GM23338 (cell line): ENCODE measurements at regions not wholly inside any gene's neighbourhood (a gene's known extent, or its start where the extent isn't known, plus 50 kb on each side); places are given as distances from the start of the nearest gene placed in this dataset.

Experiments used
- NANOG ChIP-seq: IDR thresholded peaks from 2 replicates; pipeline ENCODE4 v1.6.1; 2016; ENCODE audit warnings: antibody characterized with exemption, borderline replicate concordance
- POLR2AphosphoS5 ChIP-seq: IDR thresholded peaks from 2 replicates; pipeline ENCODE4 v1.6.1; 2016; ENCODE audit warnings: antibody characterized with exemption, low read depth
- STAT1 ChIP-seq: IDR thresholded peaks from one replicate; pipeline ENCODE4 v1.6.1; 2016; ENCODE audit warnings: antibody characterized with exemption; ENCODE audit not compliant: unreplicated experiment
- TF ChIP-seq, protein P1 (sequence below): fragments of 250-450 bp; sonication (Bioruptor Pico); IDR thresholded peaks from 2 replicates; pipeline ENCODE4 v1.5.0; 2020; ENCODE audit warnings: mild to moderate bottlenecking, moderate library complexity
- TF ChIP-seq, protein P2 (sequence below), 2 experiments: fragments of 200-600 bp in 1 of 2; sonication (generic) in 1 of 2; conservative IDR thresholded peaks; 2 replicates each; pipeline versions ENCODE4 v1.5.1 to v1.6.1; 2016 to 2017; ENCODE audit warnings: antibody characterized with exemption in 2 of 2, low read depth in 2 of 2, mild to moderate bottlenecking in 2 of 2, moderate library complexity in 1 of 2
- TF ChIP-seq, protein P3 (sequence below): IDR thresholded peaks from 2 replicates; pipeline ENCODE4 v1.6.1; 2016; ENCODE audit warnings: antibody characterized with exemption
- TF ChIP-seq, protein P4 (sequence below): IDR thresholded peaks from one replicate; pipeline ENCODE4 v1.6.1; 2018; ENCODE audit warnings: antibody characterized with exemption; ENCODE audit not compliant: unreplicated experiment

DNA sequence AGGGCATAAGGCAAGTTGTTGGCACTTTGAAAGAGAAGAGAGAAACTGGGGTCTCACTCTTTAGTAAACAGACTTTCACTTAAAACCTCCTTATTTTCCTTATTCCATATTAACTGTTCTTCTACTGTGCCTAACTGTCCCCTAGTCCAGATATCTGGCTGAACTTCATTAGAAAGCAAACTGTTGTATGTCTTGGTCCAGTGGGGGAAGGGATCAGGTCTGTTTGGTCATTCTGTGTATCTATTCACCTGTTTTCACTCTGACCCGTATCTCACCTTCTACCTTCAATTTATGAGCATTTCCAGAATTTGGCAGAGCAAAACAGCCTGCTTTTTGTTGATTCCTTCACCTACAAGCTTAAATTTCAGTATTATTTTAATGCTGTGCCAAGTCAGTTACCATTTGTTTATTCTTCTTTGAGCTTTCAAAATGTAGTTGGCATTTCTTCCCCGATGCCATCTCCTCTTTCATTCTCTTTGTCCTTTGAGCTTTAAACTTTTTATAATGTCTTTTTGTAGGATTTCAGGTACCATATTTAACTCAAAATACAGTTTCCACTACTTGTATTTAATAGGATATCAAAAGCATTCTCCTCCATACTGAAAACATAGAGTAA lies 188.6 kb upstream of the PPARGC1A start (continued):
- TF ChIP-seq, protein P1, sequence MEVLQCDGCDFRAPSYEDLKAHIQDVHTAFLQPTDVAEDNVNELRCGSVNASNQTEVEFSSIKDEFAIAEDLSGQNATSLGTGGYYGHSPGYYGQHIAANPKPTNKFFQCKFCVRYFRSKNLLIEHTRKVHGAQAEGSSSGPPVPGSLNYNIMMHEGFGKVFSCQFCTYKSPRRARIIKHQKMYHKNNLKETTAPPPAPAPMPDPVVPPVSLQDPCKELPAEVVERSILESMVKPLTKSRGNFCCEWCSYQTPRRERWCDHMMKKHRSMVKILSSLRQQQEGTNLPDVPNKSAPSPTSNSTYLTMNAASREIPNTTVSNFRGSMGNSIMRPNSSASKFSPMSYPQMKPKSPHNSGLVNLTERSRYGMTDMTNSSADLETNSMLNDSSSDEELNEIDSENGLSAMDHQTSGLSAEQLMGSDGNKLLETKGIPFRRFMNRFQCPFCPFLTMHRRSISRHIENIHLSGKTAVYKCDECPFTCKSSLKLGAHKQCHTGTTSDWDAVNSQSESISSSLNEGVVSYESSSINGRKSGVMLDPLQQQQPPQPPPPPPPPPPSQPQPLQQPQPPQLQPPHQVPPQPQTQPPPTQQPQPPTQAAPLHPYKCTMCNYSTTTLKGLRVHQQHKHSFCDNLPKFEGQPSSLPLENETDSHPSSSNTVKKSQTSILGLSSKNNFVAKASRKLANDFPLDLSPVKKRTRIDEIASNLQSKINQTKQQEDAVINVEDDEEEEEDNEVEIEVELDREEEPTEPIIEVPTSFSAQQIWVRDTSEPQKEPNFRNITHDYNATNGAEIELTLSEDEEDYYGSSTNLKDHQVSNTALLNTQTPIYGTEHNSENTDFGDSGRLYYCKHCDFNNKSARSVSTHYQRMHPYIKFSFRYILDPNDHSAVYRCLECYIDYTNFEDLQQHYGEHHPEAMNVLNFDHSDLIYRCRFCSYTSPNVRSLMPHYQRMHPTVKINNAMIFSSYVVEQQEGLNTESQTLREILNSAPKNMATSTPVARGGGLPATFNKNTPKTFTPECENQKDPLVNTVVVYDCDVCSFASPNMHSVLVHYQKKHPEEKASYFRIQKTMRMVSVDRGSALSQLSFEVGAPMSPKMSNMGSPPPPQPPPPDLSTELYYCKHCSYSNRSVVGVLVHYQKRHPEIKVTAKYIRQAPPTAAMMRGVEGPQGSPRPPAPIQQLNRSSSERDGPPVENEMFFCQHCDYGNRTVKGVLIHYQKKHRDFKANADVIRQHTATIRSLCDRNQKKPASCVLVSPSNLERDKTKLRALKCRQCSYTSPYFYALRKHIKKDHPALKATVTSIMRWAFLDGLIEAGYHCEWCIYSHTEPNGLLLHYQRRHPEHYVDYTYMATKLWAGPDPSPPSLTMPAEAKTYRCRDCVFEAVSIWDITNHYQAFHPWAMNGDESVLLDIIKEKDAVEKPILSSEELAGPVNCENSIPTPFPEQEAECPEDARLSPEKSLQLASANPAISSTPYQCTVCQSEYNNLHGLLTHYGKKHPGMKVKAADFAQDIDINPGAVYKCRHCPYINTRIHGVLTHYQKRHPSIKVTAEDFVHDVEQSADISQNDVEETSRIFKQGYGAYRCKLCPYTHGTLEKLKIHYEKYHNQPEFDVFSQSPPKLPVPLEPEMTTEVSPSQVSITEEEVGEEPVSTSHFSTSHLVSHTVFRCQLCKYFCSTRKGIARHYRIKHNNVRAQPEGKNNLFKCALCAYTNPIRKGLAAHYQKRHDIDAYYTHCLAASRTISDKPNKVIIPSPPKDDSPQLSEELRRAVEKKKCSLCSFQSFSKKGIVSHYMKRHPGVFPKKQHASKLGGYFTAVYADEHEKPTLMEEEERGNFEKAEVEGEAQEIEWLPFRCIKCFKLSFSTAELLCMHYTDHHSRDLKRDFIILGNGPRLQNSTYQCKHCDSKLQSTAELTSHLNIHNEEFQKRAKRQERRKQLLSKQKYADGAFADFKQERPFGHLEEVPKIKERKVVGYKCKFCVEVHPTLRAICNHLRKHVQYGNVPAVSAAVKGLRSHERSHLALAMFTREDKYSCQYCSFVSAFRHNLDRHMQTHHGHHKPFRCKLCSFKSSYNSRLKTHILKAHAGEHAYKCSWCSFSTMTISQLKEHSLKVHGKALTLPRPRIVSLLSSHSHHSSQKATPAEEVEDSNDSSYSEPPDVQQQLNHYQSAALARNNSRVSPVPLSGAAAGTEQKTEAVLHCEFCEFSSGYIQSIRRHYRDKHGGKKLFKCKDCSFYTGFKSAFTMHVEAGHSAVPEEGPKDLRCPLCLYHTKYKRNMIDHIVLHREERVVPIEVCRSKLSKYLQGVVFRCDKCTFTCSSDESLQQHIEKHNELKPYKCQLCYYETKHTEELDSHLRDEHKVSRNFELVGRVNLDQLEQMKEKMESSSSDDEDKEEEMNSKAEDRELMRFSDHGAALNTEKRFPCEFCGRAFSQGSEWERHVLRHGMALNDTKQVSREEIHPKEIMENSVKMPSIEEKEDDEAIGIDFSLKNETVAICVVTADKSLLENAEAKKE (CRISPR knock-in tag) = no peak
- TF ChIP-seq NANOG = no peak
- TF ChIP-seq STAT1 = no peak
- TF ChIP-seq, protein P2, sequence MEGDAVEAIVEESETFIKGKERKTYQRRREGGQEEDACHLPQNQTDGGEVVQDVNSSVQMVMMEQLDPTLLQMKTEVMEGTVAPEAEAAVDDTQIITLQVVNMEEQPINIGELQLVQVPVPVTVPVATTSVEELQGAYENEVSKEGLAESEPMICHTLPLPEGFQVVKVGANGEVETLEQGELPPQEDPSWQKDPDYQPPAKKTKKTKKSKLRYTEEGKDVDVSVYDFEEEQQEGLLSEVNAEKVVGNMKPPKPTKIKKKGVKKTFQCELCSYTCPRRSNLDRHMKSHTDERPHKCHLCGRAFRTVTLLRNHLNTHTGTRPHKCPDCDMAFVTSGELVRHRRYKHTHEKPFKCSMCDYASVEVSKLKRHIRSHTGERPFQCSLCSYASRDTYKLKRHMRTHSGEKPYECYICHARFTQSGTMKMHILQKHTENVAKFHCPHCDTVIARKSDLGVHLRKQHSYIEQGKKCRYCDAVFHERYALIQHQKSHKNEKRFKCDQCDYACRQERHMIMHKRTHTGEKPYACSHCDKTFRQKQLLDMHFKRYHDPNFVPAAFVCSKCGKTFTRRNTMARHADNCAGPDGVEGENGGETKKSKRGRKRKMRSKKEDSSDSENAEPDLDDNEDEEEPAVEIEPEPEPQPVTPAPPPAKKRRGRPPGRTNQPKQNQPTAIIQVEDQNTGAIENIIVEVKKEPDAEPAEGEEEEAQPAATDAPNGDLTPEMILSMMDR (conservative IDR thresholded peaks at IDR 0.05; ENCODE audit: low read depth in 2 of 2) = no peak
- TF ChIP-seq, protein P3, sequence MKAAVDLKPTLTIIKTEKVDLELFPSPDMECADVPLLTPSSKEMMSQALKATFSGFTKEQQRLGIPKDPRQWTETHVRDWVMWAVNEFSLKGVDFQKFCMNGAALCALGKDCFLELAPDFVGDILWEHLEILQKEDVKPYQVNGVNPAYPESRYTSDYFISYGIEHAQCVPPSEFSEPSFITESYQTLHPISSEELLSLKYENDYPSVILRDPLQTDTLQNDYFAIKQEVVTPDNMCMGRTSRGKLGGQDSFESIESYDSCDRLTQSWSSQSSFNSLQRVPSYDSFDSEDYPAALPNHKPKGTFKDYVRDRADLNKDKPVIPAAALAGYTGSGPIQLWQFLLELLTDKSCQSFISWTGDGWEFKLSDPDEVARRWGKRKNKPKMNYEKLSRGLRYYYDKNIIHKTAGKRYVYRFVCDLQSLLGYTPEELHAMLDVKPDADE = no peak
- TF ChIP-seq, protein P4, sequence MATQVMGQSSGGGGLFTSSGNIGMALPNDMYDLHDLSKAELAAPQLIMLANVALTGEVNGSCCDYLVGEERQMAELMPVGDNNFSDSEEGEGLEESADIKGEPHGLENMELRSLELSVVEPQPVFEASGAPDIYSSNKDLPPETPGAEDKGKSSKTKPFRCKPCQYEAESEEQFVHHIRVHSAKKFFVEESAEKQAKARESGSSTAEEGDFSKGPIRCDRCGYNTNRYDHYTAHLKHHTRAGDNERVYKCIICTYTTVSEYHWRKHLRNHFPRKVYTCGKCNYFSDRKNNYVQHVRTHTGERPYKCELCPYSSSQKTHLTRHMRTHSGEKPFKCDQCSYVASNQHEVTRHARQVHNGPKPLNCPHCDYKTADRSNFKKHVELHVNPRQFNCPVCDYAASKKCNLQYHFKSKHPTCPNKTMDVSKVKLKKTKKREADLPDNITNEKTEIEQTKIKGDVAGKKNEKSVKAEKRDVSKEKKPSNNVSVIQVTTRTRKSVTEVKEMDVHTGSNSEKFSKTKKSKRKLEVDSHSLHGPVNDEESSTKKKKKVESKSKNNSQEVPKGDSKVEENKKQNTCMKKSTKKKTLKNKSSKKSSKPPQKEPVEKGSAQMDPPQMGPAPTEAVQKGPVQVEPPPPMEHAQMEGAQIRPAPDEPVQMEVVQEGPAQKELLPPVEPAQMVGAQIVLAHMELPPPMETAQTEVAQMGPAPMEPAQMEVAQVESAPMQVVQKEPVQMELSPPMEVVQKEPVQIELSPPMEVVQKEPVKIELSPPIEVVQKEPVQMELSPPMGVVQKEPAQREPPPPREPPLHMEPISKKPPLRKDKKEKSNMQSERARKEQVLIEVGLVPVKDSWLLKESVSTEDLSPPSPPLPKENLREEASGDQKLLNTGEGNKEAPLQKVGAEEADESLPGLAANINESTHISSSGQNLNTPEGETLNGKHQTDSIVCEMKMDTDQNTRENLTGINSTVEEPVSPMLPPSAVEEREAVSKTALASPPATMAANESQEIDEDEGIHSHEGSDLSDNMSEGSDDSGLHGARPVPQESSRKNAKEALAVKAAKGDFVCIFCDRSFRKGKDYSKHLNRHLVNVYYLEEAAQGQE = no peak
- no peak for TF ChIP-seq POLR2AphosphoS5
